HEK293T (cell line): ENCODE measurements at regions not wholly inside any gene's neighbourhood (a gene's known extent, or its start where the extent isn't known, plus 50 kb on each side); places are given as distances from the start of the nearest gene placed in this dataset.
"Not testable (repeated sequence)": the region's sequence is repeated elsewhere in the genome, so short reads cannot be mapped to it uniquely, and the experiment has no call there.

Experiments
- BHLHE40 ChIP-seq: fragments of 450-650 bp; IDR thresholded peaks from 2 replicates; pipeline ENCODE4 v1.6.1; 2016; ENCODE audit warnings: mild to moderate bottlenecking, moderate library complexity, borderline replicate concordance
- CTBP1 ChIP-seq: fragments of 450-650 bp; IDR thresholded peaks from 2 replicates; pipeline ENCODE4 v1.6.1; 2016; ENCODE audit warnings: borderline replicate concordance
- ELF4 ChIP-seq: fragments of 450-650 bp; IDR thresholded peaks from 2 replicates; pipeline ENCODE4 v1.6.1; 2017; ENCODE audit warnings: antibody characterized with exemption
- FOXA1 ChIP-seq: fragments of 450-650 bp; IDR thresholded peaks from 2 replicates; pipeline ENCODE4 v1.6.1; 2016; ENCODE audit warnings: mild to moderate bottlenecking
- FOXK2 ChIP-seq: fragments of 450-650 bp; IDR thresholded peaks from 2 replicates; pipeline ENCODE4 v1.6.1; 2016; ENCODE audit warnings: mild to moderate bottlenecking
- HDGF ChIP-seq: fragments of 450-650 bp; IDR thresholded peaks from 2 replicates; pipeline ENCODE4 v1.6.1; 2017; ENCODE audit warnings: antibody characterized with exemption, borderline replicate concordance
- L3MBTL2 ChIP-seq: fragments of 450-650 bp; conservative IDR thresholded peaks from 2 replicates; pipeline ENCODE4 v1.6.1; 2016; ENCODE audit warnings: mild to moderate bottlenecking
- NFRKB ChIP-seq: fragments of 450-650 bp; IDR thresholded peaks from 2 replicates; pipeline ENCODE4 v1.6.1; 2016; ENCODE audit warnings: mild to moderate bottlenecking, moderate library complexity
- PKNOX1 ChIP-seq: fragments of 450-650 bp; IDR thresholded peaks from 2 replicates; pipeline ENCODE4 v1.6.1; 2016
- SP1 ChIP-seq: fragments of 450-650 bp; IDR thresholded peaks from 2 replicates; pipeline ENCODE4 v1.6.1; 2017
- SUZ12 ChIP-seq: fragments of 450-650 bp; IDR thresholded peaks from 2 replicates; pipeline ENCODE4 v1.6.1; 2016; ENCODE audit warnings: mild to moderate bottlenecking
- TARDBP ChIP-seq: fragments of 450-650 bp; IDR thresholded peaks from 2 replicates; pipeline ENCODE4 v1.6.1; 2016
- ZNF384 ChIP-seq: fragments of 450-650 bp; IDR thresholded peaks from 2 replicates; pipeline ENCODE4 v1.6.1; 2016

- not testable (repeated sequence) for TF ChIP-seq ELF4, L3MBTL2, FOXA1, SP1, TARDBP, ZNF384, SUZ12, FOXK2, PKNOX1, CTBP1, BHLHE40, NFRKB, HDGF
Observed at GRCh38 chr7:68231011-68231410, 1234.4 kb downstream of the TYW1 start.
